GM12873 (cell line): ENCODE measurements at regions not wholly inside any gene's neighbourhood (a gene's known extent, or its start where the extent isn't known, plus 50 kb on each side); places are given as distances from the start of the nearest gene placed in this dataset.

Experiments
- TF ChIP-seq, protein P1 (sequence below): IDR thresholded peaks from 2 replicates; pipeline ENCODE4 v1.5.1; 2012; ENCODE audit warnings: low read depth, mild to moderate bottlenecking, moderate library complexity, low read length, control low read depth; ENCODE audit not compliant: insufficient read depth; ENCODE audit errors: missing control alignments

GRCh38 chr3:181932039-181932438 is 220.3 kb downstream of the SOX2 start:
- TF ChIP-seq, protein P1, sequence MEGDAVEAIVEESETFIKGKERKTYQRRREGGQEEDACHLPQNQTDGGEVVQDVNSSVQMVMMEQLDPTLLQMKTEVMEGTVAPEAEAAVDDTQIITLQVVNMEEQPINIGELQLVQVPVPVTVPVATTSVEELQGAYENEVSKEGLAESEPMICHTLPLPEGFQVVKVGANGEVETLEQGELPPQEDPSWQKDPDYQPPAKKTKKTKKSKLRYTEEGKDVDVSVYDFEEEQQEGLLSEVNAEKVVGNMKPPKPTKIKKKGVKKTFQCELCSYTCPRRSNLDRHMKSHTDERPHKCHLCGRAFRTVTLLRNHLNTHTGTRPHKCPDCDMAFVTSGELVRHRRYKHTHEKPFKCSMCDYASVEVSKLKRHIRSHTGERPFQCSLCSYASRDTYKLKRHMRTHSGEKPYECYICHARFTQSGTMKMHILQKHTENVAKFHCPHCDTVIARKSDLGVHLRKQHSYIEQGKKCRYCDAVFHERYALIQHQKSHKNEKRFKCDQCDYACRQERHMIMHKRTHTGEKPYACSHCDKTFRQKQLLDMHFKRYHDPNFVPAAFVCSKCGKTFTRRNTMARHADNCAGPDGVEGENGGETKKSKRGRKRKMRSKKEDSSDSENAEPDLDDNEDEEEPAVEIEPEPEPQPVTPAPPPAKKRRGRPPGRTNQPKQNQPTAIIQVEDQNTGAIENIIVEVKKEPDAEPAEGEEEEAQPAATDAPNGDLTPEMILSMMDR = no peak

DNA sequence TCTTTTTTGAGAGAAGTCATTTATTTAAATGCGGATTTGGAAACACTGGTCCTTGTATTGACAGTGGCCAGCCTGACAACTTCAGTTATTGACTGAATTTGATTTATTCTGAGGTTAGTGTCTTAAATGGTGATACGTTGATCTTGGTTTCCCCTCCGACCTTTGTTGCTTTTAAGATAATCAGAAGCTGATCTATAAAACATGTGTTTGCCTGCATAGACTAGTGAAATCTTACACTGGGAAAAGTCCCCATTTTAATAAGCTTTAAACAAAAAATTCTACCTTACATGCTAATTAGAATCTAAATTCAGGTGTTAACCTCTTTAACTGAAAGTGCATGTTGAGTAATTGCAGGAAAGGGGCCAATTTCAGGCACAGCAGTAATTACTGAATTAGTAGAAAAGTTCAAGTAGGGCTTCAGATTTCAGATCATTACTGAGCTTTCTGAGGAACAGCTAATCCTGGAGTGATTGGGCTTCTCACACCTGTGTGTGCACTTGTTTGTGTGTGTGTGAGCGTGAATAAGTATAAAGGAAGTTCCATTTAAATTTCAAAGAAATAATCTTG is 221.4 kb downstream of the SOX2 start:
- TF ChIP-seq, protein P1 = no peak

DNA sequence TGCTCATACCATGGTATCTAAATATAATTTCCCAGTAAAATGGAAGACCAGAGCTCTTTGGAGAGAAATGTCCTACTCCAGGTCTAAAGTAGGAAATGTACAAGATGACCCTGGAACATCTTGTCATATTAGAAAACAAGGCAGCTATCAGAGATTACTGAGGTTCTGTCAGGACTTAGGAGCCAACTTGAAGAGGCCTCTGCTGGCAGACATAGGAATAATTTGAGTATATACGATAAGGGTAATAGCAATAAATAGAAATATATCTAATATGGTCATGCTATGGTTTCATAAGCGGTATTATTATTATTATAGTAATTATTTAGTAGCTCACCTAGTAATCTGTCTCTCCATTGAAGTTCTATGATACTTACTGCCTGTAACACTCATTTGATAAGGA is 224.2 kb downstream of the SOX2 start:
- TF ChIP-seq, protein P1 = no peak

- TF ChIP-seq, protein P1 = no peak
Observed at GRCh38 chr3:181936774-181937173, 225.0 kb downstream of the SOX2 start.

- TF ChIP-seq, protein P1 = no peak
Observed at GRCh38 chr3:181940703-181941102, 229.0 kb downstream of the SOX2 start.

DNA sequence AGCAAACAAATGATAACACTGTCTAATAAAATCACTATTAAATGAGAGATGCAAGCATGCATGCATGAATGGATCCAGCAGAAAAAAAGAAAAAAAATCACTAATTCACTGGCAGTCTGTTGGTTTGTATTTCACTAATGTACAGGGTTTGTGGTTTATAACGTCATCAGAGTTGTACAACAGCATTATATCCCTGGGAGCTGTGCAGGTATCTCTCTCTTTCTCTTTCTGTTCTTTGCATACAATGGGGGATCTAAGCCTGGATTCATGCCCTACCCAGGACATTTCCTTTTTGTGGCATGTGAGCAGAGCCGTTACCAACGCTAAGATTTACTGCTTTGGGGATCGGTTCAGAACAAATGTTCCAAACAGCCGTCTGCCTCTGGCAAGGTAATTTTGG is 229.5 kb downstream of the SOX2 start:
- TF ChIP-seq, protein P1 = no peak

GRCh38 chr3:181943285-181943684 is 231.6 kb downstream of the SOX2 start:
- TF ChIP-seq, protein P1 = no peak

DNA sequence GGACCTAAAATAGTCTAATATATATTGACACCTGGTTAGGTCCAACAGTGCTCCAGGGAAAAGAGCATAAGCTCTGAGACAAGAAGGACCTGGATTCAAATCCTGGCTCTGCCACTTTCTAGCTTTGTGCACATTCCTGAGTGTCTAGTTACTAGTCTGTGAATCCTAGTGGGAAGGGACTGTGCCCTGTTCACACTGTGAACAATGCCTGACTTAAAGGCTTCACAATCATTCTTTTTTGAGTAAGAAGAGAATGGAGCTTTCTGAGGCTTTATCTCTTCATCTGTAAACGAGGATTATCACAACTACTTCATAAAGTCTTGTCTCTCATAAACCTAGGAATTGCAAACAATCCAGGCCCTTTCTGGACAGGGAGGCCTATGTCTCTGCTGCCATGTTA is 235.9 kb downstream of the SOX2 start:
- TF ChIP-seq, protein P1 = no peak
